ENCODE measurements at regions not wholly inside any gene's neighbourhood (a gene's known extent, or its start where the extent isn't known, plus 50 kb on each side); places are given as distances from the start of the nearest gene placed in this dataset.
"Not testable (repeated sequence)": the region's sequence is repeated elsewhere in the genome, so short reads cannot be mapped to it uniquely, and the experiment has no call there.

DNA sequence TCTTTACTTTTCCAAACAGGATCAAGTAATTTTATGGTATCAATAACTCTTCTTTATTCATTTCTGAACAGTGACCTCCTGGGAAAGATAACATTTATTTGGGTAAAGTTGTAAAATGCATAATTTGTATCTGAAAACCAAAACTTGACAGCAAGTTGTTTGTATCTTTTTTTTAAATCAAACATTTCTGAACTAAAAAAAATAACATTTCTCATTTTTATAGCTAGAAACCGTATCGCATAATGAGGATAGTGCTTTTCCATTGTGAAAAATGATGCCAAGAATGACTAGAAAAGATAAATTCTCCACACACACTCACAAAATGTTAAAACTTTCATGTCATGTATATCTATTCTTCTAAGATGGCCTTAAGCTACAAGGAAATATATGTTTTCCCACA is 578.2 kb downstream of the RIT2 start:
- no peak for DNase-seq

DNA sequence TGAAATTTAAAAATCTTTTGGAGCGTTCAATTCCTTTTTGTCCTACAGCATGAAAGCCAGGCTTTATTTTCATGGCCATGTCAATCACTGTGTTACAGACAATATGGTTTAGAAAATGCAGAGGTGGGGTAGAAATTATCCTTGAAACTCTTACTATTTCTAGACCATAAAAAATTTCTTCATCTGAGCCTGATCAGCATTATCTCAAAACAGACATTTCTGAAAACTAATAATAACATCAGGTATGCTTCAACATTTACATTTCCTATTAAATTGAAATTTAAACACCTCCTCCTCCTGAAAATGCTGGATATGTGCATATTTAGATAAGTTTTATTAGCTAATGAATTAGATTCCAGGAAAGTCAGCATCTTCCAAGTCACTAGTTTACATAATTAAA is 570.6 kb downstream of the RIT2 start:
- DNase-seq = no peak

DNA sequence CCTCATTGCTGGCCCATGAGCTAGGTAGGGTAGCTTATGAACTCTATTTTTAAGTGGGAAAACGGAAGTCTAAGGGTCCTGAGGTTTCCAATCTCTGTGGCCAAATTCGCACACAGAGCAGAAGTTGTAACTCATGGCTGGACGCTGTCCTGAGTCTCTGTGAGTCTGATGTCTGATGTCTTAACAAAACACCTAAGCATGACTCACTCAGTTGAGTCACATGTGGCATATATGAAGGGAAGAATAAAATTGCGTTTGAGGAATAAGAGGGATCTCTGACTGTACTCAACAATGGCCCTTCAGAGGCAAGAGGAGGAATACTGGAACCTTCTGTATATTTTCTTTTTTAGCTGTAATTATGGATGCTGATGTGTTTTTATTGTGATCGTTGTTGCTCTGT is 569.7 kb downstream of the RIT2 start:
- DNase-seq = peak in 1 of 3 donors; percentile 4

DNA sequence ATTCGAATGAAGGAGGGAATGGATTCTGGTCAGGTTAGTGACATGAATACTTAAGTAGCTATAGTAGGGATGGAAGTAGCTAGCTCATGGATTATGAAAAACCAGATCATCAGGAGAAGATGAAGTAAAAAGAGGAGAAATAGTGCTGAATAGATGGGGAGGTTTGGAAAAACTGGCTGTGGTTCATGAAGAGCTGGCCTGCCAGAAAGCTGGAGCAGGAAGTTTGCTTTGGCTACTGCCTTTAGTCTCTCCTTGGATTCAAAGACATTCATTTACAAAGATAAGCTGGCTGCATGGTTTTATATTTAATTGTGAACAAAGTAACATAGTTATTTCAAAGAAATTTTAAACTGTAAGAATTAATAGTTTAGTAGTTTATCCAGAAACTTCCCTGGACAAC is 567.0 kb downstream of the RIT2 start:
- no peak for DNase-seq

DNA sequence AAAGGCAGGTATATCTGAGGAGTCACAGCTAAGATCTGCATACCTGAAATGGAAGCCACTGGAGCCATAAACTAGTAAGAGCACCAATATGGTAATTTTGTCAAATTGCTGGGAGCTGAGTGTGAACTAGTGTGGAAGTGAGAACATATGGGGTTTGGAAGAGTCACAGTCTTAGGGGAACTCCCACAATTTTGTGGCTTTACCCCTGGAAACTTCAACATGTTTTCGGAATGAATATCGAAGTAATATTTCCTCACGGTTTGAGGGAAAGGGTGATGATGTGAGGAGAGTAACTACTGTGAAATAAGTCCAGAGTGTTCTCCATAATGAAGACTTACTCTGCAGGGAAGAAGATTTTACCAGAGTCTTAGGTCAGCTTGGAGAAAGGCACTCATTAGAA is 565.9 kb downstream of the RIT2 start:
- no peak for DNase-seq

DNA sequence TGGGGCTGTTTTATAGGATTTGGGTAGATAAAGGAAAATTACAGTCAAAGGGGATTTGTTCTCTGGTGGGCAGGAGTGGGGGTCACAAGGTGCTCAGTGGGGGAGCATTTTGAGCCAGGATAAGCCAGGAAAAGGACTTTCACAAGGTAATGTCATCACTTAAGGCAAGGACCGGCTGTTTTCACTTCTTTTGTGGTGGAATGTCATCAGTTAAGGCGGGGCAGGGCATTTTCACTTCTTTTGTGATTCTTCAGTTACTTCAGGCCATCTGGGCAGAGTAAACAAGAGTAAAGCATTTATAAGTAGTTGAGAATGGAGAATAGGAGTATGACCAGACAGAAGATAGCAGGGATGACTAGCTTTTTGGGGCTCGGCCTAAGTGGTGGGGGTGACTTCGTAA is 562.9 kb downstream of the RIT2 start:
- not testable (repeated sequence) for DNase-seq

DNA sequence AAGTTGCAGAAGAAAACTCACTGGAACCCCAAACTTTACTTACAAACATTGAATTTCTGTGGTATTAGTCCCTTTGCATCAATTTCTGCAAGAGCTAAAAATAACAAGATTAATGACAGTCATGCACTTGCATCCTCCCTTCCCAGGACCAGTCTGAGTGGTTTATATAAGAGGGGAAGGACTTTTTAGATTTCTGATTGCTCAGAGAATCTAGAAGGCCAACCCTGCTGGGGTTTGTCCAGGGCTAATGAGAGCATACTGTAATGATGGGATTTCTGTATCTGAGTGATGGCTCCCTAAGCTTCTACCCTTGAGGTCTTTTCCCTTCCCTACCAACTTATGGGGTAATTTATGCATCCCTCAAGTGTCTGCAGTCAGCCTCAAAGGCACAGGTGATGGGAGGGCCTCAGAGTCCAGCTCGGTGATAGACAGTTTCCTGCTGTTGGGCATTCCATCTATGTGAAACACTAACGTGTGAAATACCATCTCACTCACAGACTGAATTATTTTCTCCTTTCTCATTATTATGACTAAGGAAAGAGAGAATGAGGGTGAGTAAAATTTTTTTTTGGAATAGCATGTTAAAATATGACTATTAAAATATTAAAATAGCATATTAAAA is 556.3 kb downstream of the RIT2 start:
- DNase-seq = no peak

DNA sequence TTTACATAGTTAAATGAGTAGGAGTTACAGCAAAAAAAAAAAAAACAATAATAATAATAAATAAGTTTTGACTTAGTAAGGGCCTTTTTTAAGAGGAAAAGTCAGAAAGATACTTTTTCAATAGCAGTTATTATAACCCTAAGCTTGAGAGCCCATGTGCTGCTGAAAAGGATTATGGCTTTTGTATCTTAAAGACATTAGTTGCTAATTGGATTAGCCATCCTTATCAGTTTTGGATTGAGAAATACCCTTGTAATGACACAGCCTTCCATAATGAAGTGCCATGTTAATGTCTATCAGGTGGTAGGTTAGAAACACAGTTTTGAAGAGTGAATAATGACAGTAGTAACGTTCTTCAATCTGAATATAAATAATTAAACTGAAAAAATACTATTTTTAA is 554.0 kb downstream of the RIT2 start:
- DNase-seq = no peak

DNA sequence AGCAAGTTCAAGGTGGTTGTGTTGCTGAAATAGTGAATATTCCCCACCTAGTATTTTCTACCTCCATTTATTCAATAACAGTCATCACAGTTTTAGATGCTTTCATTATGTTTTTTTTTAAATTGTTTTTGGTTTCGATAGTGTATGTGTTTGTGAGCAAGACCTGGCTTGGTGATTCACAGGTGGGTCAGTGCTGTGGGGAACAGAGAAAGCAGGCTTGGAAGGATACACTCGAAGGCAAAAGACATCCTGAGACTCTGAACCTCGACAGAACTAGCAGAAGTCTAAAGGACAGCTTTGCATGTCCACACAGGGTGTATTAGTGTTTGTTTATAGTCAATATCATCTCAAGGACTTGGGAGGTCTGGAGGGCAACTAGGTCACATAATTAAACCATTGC is 551.5 kb downstream of the RIT2 start:
- no peak for DNase-seq

DNA sequence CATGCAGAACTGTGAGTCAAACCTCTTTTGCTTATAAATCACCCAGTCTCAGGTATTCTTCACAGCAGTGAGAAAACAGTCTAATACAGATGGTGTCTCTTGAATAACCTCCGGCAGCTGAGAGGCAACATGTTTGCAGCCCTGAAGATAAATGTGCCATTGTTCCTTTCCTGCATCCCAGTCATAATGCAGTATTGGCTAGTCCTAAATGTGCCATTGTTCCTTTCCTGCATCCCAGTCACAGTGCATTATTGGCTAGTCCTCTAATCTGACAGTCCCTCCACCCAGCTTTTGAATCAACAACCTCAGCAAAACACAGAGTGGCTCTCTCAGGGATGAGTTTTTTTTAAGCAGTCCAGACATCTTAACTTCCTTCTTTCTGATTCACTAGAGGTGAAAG is 550.7 kb downstream of the RIT2 start:
- DNase-seq = no peak

DNA sequence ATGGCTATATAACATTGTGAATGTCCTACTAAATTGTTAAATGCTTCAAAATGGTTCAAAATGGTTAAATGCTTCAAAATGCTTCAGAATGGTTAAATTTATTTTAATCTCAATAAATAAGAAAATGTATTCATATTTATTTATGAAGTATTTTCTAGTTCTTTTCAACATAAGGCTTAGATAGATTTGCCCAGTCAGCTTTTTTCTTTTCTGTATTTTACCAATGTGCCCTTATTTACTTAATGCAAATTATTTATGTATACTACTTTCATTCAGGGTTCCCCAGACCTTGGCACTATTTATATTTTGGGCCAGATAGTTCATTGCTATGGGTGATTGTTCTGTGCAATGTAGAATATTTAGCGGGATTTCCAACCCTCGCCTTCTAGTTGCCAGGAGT is 546.7 kb downstream of the RIT2 start:
- no peak for DNase-seq

DNA sequence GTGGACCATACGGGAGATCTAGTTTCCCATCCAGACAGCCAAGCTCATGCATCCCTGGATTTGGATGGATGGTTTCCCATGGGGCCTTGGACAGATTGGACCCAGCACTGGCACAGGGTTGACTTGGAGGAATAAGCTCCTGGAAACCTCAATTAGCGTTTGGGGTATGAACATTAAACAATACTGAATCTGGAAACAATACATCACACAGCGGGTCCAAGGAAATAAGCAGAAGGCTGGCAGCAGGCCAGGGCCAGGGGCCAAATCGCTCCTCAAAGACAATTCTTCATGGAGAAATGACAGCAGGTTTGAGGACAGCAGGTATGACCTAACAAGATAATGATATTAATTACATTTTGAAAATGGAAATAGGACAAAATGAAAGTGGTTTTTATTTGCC is 540.6 kb downstream of the RIT2 start:
- peak in 1 of 3 donors; percentile 34 for DNase-seq

DNA sequence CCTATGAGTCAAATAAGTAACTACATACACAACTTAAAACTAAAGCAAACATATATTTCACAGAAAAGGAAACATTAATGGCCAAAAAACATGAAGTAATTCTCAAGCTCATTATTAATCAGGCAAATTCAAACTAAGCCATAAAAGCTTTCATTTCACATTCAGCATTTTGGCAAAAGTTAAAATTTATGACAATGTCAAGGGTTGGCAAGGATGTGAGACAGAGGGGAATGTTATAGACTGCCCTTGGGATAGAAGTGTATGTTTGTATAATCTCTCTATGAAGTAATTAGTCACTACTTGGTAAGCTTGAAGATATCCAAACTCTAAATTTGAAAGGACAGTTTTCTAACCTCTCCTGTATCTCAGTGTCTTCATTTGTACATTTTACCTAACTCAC is 539.4 kb downstream of the RIT2 start:
- peak in 1 of 3 donors; percentile 44 for DNase-seq

DNA sequence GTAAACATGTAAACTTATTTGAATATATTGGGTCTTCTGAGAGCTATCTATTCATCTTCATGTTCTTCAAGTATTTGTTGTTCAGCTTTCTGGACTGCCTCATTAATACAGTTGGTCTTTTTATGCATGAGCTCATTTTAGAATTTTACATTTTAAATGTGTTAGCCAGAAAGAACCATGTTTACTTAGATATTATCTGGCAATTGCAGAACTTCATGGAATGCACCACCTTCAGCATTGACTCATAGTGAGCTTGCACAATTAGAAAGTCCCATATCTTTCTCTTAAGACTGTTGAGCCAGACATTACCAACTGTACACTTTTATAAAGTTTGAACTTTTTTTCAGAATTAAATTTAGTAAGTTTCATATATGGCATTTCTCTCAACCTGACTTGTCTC is 536.7 kb downstream of the RIT2 start:
- no peak for DNase-seq

DNA sequence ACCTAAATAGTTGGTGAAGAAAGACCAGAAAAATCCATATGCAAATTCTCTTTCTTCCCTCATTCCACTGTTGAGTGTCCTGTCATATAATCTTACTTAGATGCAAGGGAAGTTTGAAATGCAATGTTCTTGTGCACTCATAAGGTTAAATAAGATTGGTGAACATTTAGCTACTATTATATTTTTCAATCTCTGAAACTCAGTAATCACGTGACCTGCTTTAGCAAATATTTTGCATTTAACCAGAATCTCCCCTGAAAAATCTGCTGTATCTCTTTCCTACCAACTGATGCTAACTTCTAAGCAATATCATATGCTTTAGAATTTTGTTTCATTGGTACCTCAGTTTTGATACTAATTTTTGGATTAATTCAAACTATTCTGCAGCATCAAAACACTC is 533.2 kb downstream of the RIT2 start:
- no peak for DNase-seq

DNA sequence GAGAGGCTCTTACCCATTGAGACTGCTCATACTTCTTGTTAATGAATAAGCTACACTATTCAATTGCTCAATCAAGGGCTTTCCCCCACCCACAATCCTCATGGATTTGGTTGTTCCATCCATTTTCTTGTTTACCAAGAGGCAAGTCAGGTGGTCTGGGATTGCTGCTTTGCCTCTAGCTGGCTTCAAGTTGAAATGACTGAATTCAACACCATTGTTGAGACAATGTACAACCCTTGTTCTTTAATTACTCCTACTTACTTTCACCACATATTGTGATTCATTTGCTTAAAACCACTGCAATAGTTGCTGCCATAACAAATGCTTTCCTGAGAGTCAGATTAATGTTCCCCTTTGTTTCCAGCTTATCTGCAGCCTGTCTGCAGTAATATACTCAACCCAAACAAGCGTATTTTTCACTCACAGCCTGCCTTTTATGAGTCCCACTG is 532.2 kb downstream of the RIT2 start:
- no peak for DNase-seq

DNA sequence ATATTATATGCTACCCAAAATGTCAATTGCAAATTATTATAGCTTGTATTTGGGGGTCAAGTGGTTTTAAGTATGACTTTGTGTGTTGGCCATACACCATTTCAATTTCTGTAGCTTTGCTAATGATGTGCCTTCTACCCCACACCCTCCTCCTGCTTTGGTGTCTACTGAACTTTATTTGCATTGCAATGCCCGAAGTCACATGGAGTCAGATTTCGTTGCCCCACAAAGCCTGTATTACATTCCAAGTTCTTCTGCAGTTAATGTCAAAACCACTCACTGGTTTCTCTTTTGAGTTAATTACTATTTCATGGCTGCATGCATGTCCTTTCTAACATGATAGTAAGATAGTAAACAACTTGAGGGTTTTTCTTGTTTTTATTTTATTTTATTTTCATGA is 528.9 kb downstream of the RIT2 start:
- no peak for DNase-seq

DNA sequence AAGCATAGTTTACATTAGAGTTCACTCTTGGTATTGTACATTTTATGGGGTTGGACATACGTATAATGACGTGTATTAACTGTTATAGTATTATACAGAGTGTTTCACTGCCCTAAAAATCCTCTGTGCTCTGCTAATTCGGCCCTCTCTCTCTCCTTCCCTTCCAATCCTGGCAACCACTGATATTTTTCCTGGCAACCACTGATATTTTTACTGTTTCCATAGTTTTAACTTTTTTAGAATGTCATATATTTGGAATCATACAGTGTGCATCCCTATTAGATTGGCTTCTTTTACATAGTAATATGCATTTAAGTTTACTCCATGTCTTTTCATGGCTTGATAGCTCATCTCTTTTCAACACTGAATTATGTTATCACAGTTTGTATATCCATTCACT is 526.7 kb downstream of the RIT2 start:
- peak; percentile 16 to 71 (median 44) for DNase-seq

DNA sequence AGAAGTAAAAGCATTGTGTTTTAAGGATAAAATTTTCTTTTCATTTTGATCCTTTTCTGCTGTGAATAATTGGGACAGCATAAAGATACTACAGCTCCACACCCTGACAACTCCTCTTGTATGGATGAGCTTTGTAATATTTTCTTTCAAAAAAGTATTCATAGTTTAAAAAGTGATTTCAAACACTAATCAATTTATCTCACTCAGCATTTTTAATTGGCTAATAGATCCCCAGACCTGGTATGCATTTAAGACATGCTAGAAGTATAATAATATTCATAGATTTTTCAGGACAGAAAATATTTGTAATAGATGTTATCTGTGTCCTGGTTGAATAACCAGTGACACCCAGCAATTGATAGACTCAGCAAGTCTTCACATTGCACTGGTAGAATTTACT is 510.7 kb downstream of the RIT2 start:
- no peak for DNase-seq

DNA sequence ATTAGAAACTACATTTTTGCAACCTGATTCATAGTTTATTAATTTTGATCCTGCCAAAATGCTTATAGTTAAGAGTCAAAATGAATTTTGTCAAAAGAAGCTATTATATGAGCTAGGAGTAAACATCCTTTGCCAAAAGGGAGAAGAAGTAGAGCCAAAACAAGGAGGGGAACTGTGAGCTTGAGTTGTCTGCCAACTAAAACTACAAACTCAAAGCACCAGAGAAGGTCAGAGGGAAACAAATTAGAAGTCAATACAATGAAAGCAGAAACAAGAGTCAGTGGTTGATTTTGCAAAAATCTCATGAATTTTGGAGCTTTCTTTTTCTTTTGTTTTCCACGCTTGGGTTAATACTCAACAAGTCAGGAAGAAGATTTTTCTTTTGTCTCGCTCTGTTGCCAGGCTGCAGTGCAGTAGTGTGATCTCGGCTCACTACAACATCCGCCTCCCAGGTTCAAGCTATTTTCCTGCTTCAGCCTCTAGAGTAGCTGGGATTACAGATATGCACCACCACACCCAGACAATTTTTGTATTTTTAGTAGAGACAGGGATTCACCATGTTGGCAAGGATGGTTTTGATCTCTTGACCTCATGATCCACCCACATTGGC is 508.5 kb downstream of the RIT2 start:
- peak in 2 of 3 donors; percentile 27 to 58 for DNase-seq

DNA sequence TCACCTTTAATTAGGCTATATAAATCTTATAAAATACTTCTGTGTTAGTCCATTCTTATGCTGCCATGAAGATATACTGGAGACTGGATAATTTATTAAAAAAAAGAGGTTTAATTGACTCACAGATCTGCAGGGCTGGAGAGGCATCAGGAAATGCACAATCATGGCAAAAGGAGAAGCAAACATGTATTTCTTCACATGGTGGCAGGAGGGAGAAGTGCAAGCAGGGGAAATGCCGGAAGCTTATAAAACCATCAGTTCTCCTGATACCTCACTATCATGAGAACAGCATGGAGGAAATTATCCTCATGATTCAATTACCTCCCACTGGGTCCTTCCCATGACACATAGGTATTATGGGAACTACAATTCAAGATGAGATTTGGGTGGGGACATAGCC is 504.4 kb downstream of the RIT2 start:
- no peak for DNase-seq

DNA sequence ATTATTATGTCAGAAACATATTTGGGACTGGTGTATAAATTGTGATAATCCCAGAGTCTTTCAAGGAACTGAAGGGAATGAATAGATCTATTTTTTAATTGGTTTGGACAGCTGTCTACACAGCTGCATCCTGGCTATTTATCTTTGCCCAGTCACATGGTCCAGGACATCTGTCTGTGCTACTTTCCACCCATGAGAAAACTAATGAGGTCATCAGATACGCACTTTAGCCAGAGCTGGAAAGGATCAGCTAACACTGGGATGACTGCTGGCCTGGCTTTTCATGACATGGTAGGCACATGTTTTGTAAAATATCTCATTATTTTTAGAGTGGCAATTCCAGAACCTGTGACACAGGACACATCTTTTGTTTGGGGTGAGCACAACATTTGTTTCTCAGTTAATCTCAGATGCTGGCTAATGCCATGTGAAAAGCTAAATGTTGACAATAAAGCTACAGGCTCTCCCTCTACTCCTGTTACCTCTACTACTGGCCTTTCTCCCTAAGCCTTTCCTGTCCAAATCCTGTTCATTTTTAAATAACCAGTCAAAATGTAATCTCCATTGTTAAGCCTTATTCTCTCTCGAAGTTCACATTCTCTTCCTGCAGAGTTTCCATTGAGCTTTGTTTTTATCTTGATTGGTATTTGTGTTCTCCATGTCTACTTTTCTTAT is 500.7 kb downstream of the RIT2 start:
- peak; percentile 80 to 92 (median 80) for DNase-seq

DNA sequence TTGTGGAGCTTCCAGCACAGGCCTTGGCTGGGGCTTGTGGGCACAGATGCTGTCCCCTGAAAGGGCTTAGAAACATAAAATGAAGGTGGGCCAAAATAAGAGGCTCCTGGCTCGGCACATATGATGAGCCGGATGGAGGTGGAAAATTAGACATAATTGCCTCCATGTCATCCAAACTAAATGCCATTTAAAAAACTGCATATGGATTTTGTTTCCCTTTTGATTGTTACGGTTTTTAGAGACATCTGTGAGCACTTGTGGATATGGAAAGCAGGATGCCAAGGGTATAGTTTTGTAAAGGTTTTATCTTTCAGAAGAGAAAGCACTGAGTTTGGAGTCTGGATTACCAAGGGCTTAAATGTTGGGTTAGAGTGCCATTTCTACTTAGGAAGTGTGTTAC is 498.3 kb downstream of the RIT2 start:
- peak in 2 of 3 donors; percentile 23 to 63 for DNase-seq

DNA sequence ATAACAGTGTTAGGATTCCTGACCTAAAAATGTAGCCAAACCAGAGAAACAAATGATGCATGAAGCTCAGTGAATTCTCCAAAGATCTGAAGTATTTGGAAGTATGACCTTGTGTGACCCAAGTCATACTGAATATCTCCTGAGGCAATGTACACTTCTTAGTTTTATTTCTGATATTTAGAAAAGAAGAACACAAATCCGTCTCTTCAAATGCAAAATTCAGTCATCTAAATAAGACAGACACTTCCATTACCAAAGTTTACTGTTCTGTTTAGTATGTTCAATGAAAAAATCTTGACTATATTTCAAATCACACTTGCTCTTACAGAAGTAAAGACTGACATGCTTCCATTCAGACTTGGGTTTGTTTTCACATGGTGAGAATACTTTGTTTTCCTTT is 495.7 kb downstream of the RIT2 start:
- DNase-seq = no peak

Data from muscle of back (tissue), 3 donors.